T-helper 1 cell treated with Interleukin-12 subunit alpha and Interleukin-12 subunit beta and Interleukin-4 antibody, amounts not matched to agents 30 μg/mL and 1 μg/mL, for 36 hours (primary cell): ENCODE measurements at regions not wholly inside any gene's neighbourhood (a gene's known extent, or its start where the extent isn't known, plus 50 kb on each side); places are given as distances from the start of the nearest gene placed in this dataset.

Experiments
- H3K27ac Mint-ChIP-seq: one replicate; pipeline ENCODE4 v1.8.0; 2021; ENCODE audit warnings: mild to moderate bottlenecking, mixed read lengths
- H3K27me3 Mint-ChIP-seq: one replicate; pipeline ENCODE4 v1.8.0; 2021; ENCODE audit warnings: low read depth, mixed read lengths
- H3K36me3 Mint-ChIP-seq: one replicate; pipeline ENCODE4 v1.8.0; 2021; ENCODE audit warnings: low read depth, mixed read lengths
- H3K4me1 Mint-ChIP-seq: one replicate; pipeline ENCODE4 v1.8.0; 2021; ENCODE audit warnings: low read depth, mixed read lengths
- H3K4me3 Mint-ChIP-seq: one replicate; pipeline ENCODE4 v1.8.0; 2021; ENCODE audit warnings: mild to moderate bottlenecking, moderate library complexity, mixed read lengths
- H3K9me3 Mint-ChIP-seq: one replicate; pipeline ENCODE4 v1.8.0; 2021; ENCODE audit warnings: mixed read lengths

GRCh38 chrX:4708970-4709760 is 995.7 kb upstream of the PRKX start:
- Mint-ChIP-seq H3K27ac (no peak overlapping the region), H3K4me1 (no peaks in the 10 kb centered on the region), H3K9me3 (peaks cover 6% of the 10 kb centered on the region), H3K27me3 (no peaks in the 10 kb centered on the region), H3K36me3 (no peaks in the 10 kb centered on the region), H3K4me3 (no peak overlapping the region)

DNA sequence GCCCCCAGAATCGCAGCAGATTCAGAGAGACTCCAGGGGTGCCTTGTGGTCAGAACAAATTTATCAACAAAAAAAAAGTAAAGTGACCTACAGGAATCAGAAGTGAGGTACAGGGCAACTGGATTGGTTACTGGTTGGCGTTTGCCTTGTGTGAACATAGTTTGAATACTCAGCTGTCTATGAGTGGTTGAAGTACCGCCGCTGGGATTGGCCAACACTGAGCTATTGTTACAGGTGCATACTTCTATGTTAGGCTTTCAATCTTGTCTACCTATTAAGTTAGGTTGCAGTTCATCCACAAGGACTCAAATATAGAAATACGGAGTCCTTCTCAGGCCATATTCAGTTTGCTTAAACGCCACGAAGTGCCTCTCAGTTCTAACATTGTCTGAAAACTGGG is 993.5 kb upstream of the PRKX start:
- no peaks in the 10 kb centered on the region for H3K4me1 Mint-ChIP-seq
- H3K27ac Mint-ChIP-seq: no peak overlapping the region
- H3K4me3 Mint-ChIP-seq: no peak overlapping the region
- H3K27me3 Mint-ChIP-seq: no peaks in the 10 kb centered on the region
- peaks cover 6% of the 10 kb centered on the region for H3K9me3 Mint-ChIP-seq
- H3K36me3 Mint-ChIP-seq: no peaks in the 10 kb centered on the region

DNA sequence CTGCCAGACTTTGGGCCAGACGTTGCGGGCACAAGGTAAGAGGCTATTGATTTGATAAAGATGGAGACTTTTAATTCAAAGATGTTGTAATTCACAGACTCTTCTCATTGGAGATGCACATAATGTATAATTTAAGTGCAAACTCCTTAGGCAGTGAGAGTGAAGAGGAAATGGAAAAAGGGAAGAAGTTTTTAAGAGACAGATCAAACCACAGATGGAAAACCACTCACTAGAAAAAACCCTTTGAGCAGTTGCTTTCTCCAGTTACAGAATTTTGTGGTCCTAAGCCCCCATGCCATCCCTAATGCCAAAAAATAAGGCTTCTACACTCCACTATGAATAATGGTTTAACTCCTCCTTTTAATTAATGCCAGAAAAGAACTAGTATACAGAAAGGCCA is 977.1 kb upstream of the PRKX start:
- Mint-ChIP-seq H3K27me3 (no peaks in the 10 kb centered on the region), H3K36me3 (no peaks in the 10 kb centered on the region), H3K4me1 (no peaks in the 10 kb centered on the region), H3K4me3 (no peak overlapping the region), H3K9me3 (peaks cover 6% of the 10 kb centered on the region), H3K27ac (no peak overlapping the region)

- H3K27me3 Mint-ChIP-seq: no peaks in the 10 kb centered on the region
- H3K36me3 Mint-ChIP-seq: no peaks in the 10 kb centered on the region
- no peaks in the 10 kb centered on the region for H3K4me1 Mint-ChIP-seq
- no peak overlapping the region for H3K4me3 Mint-ChIP-seq
- H3K27ac Mint-ChIP-seq: no peak overlapping the region
- H3K9me3 Mint-ChIP-seq: peaks cover 5% of the 10 kb centered on the region
Measured at GRCh38 chrX:4682636-4683035, 969.2 kb upstream of the PRKX start.

GRCh38 chrX:4675686-4676300 is 962.3 kb upstream of the PRKX start:
- no peaks in the 10 kb centered on the region for H3K27me3 Mint-ChIP-seq
- H3K4me1 Mint-ChIP-seq: no peaks in the 10 kb centered on the region
- no peaks in the 10 kb centered on the region for H3K36me3 Mint-ChIP-seq

DNA sequence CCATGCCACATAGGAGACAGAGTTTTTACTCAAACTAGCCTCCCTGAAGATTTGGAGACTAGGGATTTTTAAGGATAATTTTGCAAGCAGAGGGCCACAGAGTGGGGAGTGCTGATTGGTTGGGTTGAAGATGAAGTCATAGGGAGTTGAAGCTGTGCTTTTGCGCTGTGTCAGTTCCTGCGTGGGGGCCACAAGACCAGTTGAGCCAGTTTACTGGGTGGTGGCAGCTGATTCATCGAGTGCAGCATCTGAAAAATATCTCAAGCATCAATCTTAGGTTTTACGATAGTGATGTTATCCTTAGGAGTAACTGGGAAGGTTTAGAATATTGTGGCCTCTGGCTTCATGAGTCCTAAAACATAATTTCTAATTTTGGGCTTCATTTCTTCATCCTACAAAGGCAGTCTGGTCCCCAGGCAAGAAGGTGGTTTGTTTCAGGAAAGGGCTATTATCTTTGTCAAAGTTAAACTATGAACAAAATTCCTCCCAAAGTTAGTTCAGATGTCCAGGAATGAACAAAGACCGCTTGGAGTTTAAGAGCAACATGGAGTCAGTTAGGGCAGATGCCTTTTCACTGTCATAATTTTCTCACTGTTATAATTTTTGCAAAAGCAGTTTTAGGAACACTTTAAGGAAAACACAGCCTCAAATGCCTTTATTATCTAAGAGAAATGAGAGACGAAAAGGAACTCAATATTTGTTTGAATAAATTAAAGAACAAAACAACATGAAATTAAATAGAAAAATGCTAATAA is 960.8 kb upstream of the PRKX start:
- H3K4me1 Mint-ChIP-seq: no peaks in the 10 kb centered on the region
- H3K36me3 Mint-ChIP-seq: no peaks in the 10 kb centered on the region
- H3K27ac Mint-ChIP-seq: no peak overlapping the region
- H3K27me3 Mint-ChIP-seq: no peaks in the 10 kb centered on the region
- H3K4me3 Mint-ChIP-seq: no peak overlapping the region
- no peaks in the 10 kb centered on the region for H3K9me3 Mint-ChIP-seq

More at GRCh38 chrX:4675686-4676300, 962.3 kb upstream of the PRKX start:
- H3K27ac Mint-ChIP-seq: no peak overlapping the region
- H3K9me3 Mint-ChIP-seq: no peaks in the 10 kb centered on the region
- no peak overlapping the region for H3K4me3 Mint-ChIP-seq

- H3K27ac Mint-ChIP-seq: no peak overlapping the region
- H3K9me3 Mint-ChIP-seq: no peaks in the 10 kb centered on the region
- H3K4me3 Mint-ChIP-seq: no peak overlapping the region
- no peaks in the 10 kb centered on the region for H3K4me1 Mint-ChIP-seq
- H3K27me3 Mint-ChIP-seq: no peaks in the 10 kb centered on the region
- H3K36me3 Mint-ChIP-seq: no peaks in the 10 kb centered on the region
Measured at GRCh38 chrX:4671344-4671743, 957.9 kb upstream of the PRKX start.

DNA sequence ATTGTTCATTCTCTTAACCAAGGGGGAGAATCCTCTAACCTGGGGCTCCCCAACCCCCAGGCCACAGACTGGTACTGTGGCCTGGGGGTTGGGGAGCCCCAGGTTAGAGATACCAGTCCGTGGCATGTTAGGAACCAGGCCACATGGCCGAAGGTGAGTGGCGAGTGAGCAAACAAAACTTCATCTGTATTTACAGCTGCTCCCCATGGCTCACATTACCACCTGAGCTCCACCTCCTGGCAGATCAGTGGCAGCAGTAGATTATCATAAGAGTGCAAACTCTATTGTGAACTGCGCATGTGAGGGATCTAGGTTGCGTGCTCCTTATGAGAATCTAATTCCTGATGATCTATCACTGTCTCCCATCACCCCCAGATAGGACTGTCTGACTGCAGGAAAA is 957.2 kb upstream of the PRKX start:
- H3K4me3 Mint-ChIP-seq: no peak overlapping the region
- H3K36me3 Mint-ChIP-seq: no peaks in the 10 kb centered on the region
- no peaks in the 10 kb centered on the region for H3K27me3 Mint-ChIP-seq
- H3K4me1 Mint-ChIP-seq: no peaks in the 10 kb centered on the region
- H3K9me3 Mint-ChIP-seq: no peaks in the 10 kb centered on the region
- H3K27ac Mint-ChIP-seq: no peak overlapping the region

DNA sequence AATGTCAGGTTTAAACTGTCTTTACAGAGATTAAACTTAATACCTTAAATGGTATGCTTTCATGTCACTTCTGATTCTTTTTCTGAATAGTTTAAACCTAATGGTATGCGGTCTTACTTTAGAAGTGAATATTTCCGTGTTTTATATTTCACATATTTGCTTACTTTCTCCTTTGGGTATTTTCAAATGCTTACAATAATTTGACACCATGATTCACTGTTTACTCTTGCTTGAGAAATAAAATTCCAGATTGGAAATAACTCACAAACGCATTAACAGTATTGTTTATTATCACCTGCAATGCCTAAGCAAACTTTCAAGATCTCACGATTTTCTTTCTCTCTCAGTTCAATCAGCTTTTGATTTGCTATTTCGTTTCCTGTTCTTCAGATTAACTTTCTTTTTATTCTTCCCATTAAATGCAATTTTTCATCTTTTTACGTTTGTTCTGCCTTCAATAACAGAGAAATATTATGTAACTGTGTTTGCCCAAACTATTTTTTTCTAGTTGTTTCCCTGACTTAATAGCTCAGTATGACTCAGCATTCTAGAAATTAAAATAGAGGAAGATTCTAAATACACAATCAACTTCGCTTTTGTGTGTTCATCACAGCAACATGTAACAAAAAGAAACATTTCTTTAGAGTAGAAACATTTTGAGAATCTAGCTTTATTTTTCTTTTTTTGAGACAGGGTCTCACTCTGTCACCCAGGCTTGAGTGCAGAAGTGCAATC is 955.5 kb upstream of the PRKX start:
- Mint-ChIP-seq H3K36me3 (no peaks in the 10 kb centered on the region), H3K27me3 (no peaks in the 10 kb centered on the region), H3K27ac (no peak overlapping the region), H3K9me3 (no peaks in the 10 kb centered on the region), H3K4me3 (no peak overlapping the region), H3K4me1 (no peaks in the 10 kb centered on the region)

DNA sequence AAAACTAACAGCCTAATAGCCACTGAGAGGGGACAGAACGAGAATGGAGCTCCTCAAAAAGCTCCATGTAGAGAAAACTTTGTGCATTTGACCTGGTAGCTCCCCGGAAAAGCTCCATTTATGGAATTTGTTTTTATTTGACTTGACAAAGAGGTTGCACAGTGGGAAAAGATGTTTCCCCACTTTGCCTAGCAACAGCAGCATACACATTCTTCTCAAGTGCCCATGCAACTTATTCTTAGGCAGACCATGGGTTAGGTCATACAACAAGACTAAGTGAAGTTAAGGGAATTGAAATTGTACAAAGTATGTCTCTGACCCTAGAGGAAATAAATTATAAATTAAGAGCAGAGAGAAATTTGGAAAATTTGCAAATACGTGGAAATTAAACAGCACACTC is 949.6 kb upstream of the PRKX start:
- Mint-ChIP-seq H3K9me3 (peaks cover 4% of the 10 kb centered on the region), H3K4me3 (no peak overlapping the region), H3K27me3 (no peaks in the 10 kb centered on the region), H3K27ac (no peak overlapping the region), H3K4me1 (no peaks in the 10 kb centered on the region), H3K36me3 (no peaks in the 10 kb centered on the region)

GRCh38 chrX:4661771-4662170 is 948.3 kb upstream of the PRKX start:
- Mint-ChIP-seq H3K9me3 (peaks cover 4% of the 10 kb centered on the region), H3K27ac (no peak overlapping the region), H3K27me3 (no peaks in the 10 kb centered on the region), H3K36me3 (no peaks in the 10 kb centered on the region), H3K4me3 (no peak overlapping the region), H3K4me1 (no peaks in the 10 kb centered on the region)

- Mint-ChIP-seq H3K9me3 (peaks cover 5% of the 10 kb centered on the region), H3K4me1 (no peaks in the 10 kb centered on the region), H3K4me3 (no peak overlapping the region), H3K36me3 (no peaks in the 10 kb centered on the region), H3K27ac (no peak overlapping the region), H3K27me3 (no peaks in the 10 kb centered on the region)
Measured at GRCh38 chrX:4656419-4656818, 943.0 kb upstream of the PRKX start.

DNA sequence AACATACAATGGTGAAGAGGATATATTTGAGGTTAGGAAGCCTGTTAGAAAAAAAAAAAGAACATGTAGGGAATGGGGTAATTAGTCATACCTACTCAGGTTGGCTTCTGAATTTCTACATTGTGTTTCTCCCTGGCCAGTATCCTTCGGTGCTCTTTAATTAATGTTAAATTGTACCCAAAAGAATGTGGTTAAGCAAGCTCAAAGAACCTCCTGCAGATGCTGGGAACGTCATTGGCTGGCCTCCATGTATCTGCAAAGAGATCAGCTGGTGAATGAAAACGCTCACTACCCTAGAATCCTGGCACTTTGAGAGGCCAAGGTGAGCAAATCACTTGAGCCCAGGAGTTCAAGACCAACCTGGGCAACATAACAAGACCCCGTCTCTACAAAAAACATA is 942.3 kb upstream of the PRKX start:
- H3K27ac Mint-ChIP-seq: no peak overlapping the region
- no peaks in the 10 kb centered on the region for H3K4me1 Mint-ChIP-seq
- no peaks in the 10 kb centered on the region for H3K36me3 Mint-ChIP-seq
- no peak overlapping the region for H3K4me3 Mint-ChIP-seq
- peaks cover 5% of the 10 kb centered on the region for H3K9me3 Mint-ChIP-seq
- H3K27me3 Mint-ChIP-seq: no peaks in the 10 kb centered on the region

- H3K27ac Mint-ChIP-seq: no peak overlapping the region
- H3K4me1 Mint-ChIP-seq: no peaks in the 10 kb centered on the region
- H3K9me3 Mint-ChIP-seq: no peaks in the 10 kb centered on the region
- no peak overlapping the region for H3K4me3 Mint-ChIP-seq
- no peaks in the 10 kb centered on the region for H3K27me3 Mint-ChIP-seq
- H3K36me3 Mint-ChIP-seq: no peaks in the 10 kb centered on the region
Measured at GRCh38 chrX:4642114-4642513, 928.7 kb upstream of the PRKX start.
